Activated naive CD8-positive, alpha-beta T cell treated with anti-CD3 and anti-CD28 coated beads for 36 hours (primary cell): ENCODE measurements at regions not wholly inside any gene's neighbourhood (a gene's known extent, or its start where the extent isn't known, plus 50 kb on each side); places are given as distances from the start of the nearest gene placed in this dataset.

Experiments
- DNase-seq: peaks from one replicate; pipeline ENCODE4 v3.0.0; 2021
- H3K27ac Mint-ChIP-seq: one replicate; pipeline ENCODE4 v1.8.0; 2022; ENCODE audit warnings: mild to moderate bottlenecking, moderate library complexity, mixed read lengths
- H3K27me3 Mint-ChIP-seq: one replicate; pipeline ENCODE4 v1.8.0; 2022; ENCODE audit warnings: mild to moderate bottlenecking, mixed read lengths
- H3K36me3 Mint-ChIP-seq: one replicate; pipeline ENCODE4 v1.8.0; 2021; ENCODE audit warnings: mild to moderate bottlenecking, mixed read lengths
- H3K4me1 Mint-ChIP-seq: one replicate; pipeline ENCODE4 v1.8.0; 2021; ENCODE audit warnings: mixed read lengths
- H3K4me3 Mint-ChIP-seq: one replicate; pipeline ENCODE4 v1.8.0; 2022; ENCODE audit warnings: mild to moderate bottlenecking, moderate library complexity, mixed read lengths
- H3K9me3 Mint-ChIP-seq: one replicate; pipeline ENCODE4 v1.8.0; 2022; ENCODE audit warnings: mixed read lengths

- Mint-ChIP-seq H3K27me3 (no peaks in the 10 kb centered on the region), H3K4me1 (no peaks in the 10 kb centered on the region), H3K4me3 (no peak overlapping the region), H3K36me3 (no peaks in the 10 kb centered on the region), H3K27ac (no peak overlapping the region), H3K9me3 (peaks cover 2% of the 10 kb centered on the region)
- DNase-seq, result no peak
These were observed 471.3 kb upstream of the KLF4 start for GRCh38 chr9:107960916-107961315.

GRCh38 chr9:107954312-107954711 lies 464.7 kb upstream of the KLF4 start:
- H3K4me3 Mint-ChIP-seq, result no peak overlapping the region
- H3K27me3 Mint-ChIP-seq, result no peaks in the 10 kb centered on the region
- DNase-seq, result no peak
- peaks cover 7% of the 10 kb centered on the region for H3K9me3 Mint-ChIP-seq
- H3K27ac Mint-ChIP-seq, result no peak overlapping the region
- H3K4me1 Mint-ChIP-seq, result no peaks in the 10 kb centered on the region
- no peaks in the 10 kb centered on the region for H3K36me3 Mint-ChIP-seq

- Mint-ChIP-seq H3K4me3 (no peak overlapping the region), H3K4me1 (no peaks in the 10 kb centered on the region), H3K27me3 (no peaks in the 10 kb centered on the region)
These were observed 464.1 kb upstream of the KLF4 start for GRCh38 chr9:107953556-107954125.

GRCh38 chr9:107952773-107953172 lies 463.2 kb upstream of the KLF4 start:
- DNase-seq, result no peak
- no peaks in the 10 kb centered on the region for H3K27me3 Mint-ChIP-seq
- no peak overlapping the region for H3K27ac Mint-ChIP-seq
- peaks cover 7% of the 10 kb centered on the region for H3K9me3 Mint-ChIP-seq
- no peak overlapping the region for H3K4me3 Mint-ChIP-seq
- H3K36me3 Mint-ChIP-seq, result no peaks in the 10 kb centered on the region
- no peaks in the 10 kb centered on the region for H3K4me1 Mint-ChIP-seq

More at GRCh38 chr9:107953556-107954125, 464.1 kb upstream of the KLF4 start:
- Mint-ChIP-seq H3K9me3 (peaks cover 7% of the 10 kb centered on the region), H3K36me3 (no peaks in the 10 kb centered on the region), H3K27ac (no peak overlapping the region)
- DNase-seq, result no peak

GRCh38 chr9:107951511-107951910 lies 461.9 kb upstream of the KLF4 start:
- Mint-ChIP-seq H3K4me1 (no peaks in the 10 kb centered on the region), H3K27me3 (no peaks in the 10 kb centered on the region), H3K27ac (no peak overlapping the region), H3K36me3 (no peaks in the 10 kb centered on the region), H3K4me3 (no peak overlapping the region), H3K9me3 (peaks cover 7% of the 10 kb centered on the region)
- no peak for DNase-seq

GRCh38 chr9:107949061-107949460 lies 459.5 kb upstream of the KLF4 start:
- Mint-ChIP-seq H3K27me3 (peaks cover under 1% of the 10 kb centered on the region), H3K4me1 (no peaks in the 10 kb centered on the region), H3K36me3 (no peaks in the 10 kb centered on the region)

GRCh38 chr9:107948601-107949000 lies 459.0 kb upstream of the KLF4 start:
- H3K9me3 Mint-ChIP-seq, result peaks cover 7% of the 10 kb centered on the region
- no peaks in the 10 kb centered on the region for H3K4me1 Mint-ChIP-seq
- no peak overlapping the region for H3K4me3 Mint-ChIP-seq
- no peaks in the 10 kb centered on the region for H3K36me3 Mint-ChIP-seq
- H3K27ac Mint-ChIP-seq, result no peak overlapping the region
- H3K27me3 Mint-ChIP-seq, result peaks cover 3% of the 10 kb centered on the region
- DNase-seq, result no peak

More at GRCh38 chr9:107949061-107949460, 459.5 kb upstream of the KLF4 start:
- Mint-ChIP-seq H3K9me3 (peaks cover 7% of the 10 kb centered on the region), H3K4me3 (no peak overlapping the region), H3K27ac (no peak overlapping the region)
- no peak for DNase-seq

GRCh38 chr9:107948086-107948485 lies 458.5 kb upstream of the KLF4 start:
- H3K4me1 Mint-ChIP-seq, result no peaks in the 10 kb centered on the region
- no peak overlapping the region for H3K4me3 Mint-ChIP-seq
- H3K27me3 Mint-ChIP-seq, result peaks cover 3% of the 10 kb centered on the region
- no peak for DNase-seq
- no peak overlapping the region for H3K27ac Mint-ChIP-seq
- peaks cover 7% of the 10 kb centered on the region for H3K9me3 Mint-ChIP-seq
- H3K36me3 Mint-ChIP-seq, result no peaks in the 10 kb centered on the region

GRCh38 chr9:107946364-107947141 lies 457.0 kb upstream of the KLF4 start:
- Mint-ChIP-seq H3K36me3 (no peaks in the 10 kb centered on the region), H3K4me1 (no peaks in the 10 kb centered on the region), H3K4me3 (no peak overlapping the region), H3K9me3 (peaks cover 7% of the 10 kb centered on the region), H3K27ac (no peak overlapping the region), H3K27me3 (peaks cover 3% of the 10 kb centered on the region)
- no peak for DNase-seq

- no peak for DNase-seq
- no peaks in the 10 kb centered on the region for H3K4me1 Mint-ChIP-seq
- H3K36me3 Mint-ChIP-seq, result no peaks in the 10 kb centered on the region
- H3K27me3 Mint-ChIP-seq, result peaks cover 3% of the 10 kb centered on the region
- no peak overlapping the region for H3K27ac Mint-ChIP-seq
- peaks cover 5% of the 10 kb centered on the region for H3K9me3 Mint-ChIP-seq
- no peak overlapping the region for H3K4me3 Mint-ChIP-seq
These were observed 456.4 kb upstream of the KLF4 start for GRCh38 chr9:107945961-107946360.

GRCh38 chr9:107945493-107945892 lies 455.9 kb upstream of the KLF4 start:
- no peaks in the 10 kb centered on the region for H3K36me3 Mint-ChIP-seq
- no peak overlapping the region for H3K27ac Mint-ChIP-seq

GRCh38 chr9:107944387-107944786 lies 454.8 kb upstream of the KLF4 start:
- no peak overlapping the region for H3K4me3 Mint-ChIP-seq

More at GRCh38 chr9:107945493-107945892, 455.9 kb upstream of the KLF4 start:
- Mint-ChIP-seq H3K27me3 (peaks cover 3% of the 10 kb centered on the region), H3K9me3 (peaks cover 4% of the 10 kb centered on the region), H3K4me3 (no peak overlapping the region), H3K4me1 (no peaks in the 10 kb centered on the region)
- DNase-seq, result no peak

GRCh38 chr9:107943901-107944300 lies 454.3 kb upstream of the KLF4 start:
- DNase-seq, result no peak

More at GRCh38 chr9:107944387-107944786, 454.8 kb upstream of the KLF4 start:
- Mint-ChIP-seq H3K9me3 (no peaks in the 10 kb centered on the region), H3K27me3 (peaks cover 3% of the 10 kb centered on the region), H3K4me1 (no peaks in the 10 kb centered on the region), H3K27ac (no peak overlapping the region), H3K36me3 (no peaks in the 10 kb centered on the region)
- no peak for DNase-seq

GRCh38 chr9:107942856-107943255 lies 453.3 kb upstream of the KLF4 start:
- Mint-ChIP-seq H3K4me3 (no peak overlapping the region), H3K36me3 (no peaks in the 10 kb centered on the region), H3K9me3 (no peaks in the 10 kb centered on the region), H3K27ac (no peak overlapping the region), H3K4me1 (no peaks in the 10 kb centered on the region), H3K27me3 (peaks cover 3% of the 10 kb centered on the region)
- no peak for DNase-seq

More at GRCh38 chr9:107943901-107944300, 454.3 kb upstream of the KLF4 start:
- H3K9me3 Mint-ChIP-seq, result no peaks in the 10 kb centered on the region
- peaks cover 3% of the 10 kb centered on the region for H3K27me3 Mint-ChIP-seq
- no peak overlapping the region for H3K4me3 Mint-ChIP-seq
- no peak overlapping the region for H3K27ac Mint-ChIP-seq
- H3K36me3 Mint-ChIP-seq, result no peaks in the 10 kb centered on the region
- H3K4me1 Mint-ChIP-seq, result no peaks in the 10 kb centered on the region

GRCh38 chr9:107942291-107942690 lies 452.7 kb upstream of the KLF4 start:
- no peaks in the 10 kb centered on the region for H3K4me1 Mint-ChIP-seq
- no peak for DNase-seq
- no peak overlapping the region for H3K4me3 Mint-ChIP-seq
- H3K27ac Mint-ChIP-seq, result no peak overlapping the region
- no peaks in the 10 kb centered on the region for H3K36me3 Mint-ChIP-seq
- H3K27me3 Mint-ChIP-seq, result peaks cover 3% of the 10 kb centered on the region
- no peaks in the 10 kb centered on the region for H3K9me3 Mint-ChIP-seq
